ENCODE measurements at regions not wholly inside any gene's neighbourhood (a gene's known extent, or its start where the extent isn't known, plus 50 kb on each side); places are given as distances from the start of the nearest gene placed in this dataset.

DNA sequence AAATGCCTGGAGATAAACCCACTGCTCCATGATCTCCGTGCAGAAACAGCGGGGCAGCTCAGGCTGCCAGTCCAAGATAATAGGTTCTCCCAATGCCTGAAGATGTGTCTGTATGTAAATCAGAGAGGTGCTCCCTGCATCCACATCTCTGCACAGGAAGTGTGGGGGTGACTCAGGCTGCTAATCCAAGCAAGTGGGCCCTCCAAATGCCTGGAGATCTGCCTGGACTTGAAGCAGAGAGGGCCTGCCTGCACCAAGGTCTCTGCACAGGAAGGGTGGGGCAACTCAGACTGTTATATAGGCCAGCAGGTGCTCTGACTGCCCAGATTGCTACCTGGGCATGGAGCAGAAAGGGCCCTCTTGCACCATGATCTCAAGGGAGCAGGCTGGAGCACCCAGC is 504.7 kb downstream of the LRFN5 start:
- TF ChIP-seq, protein P1, sequence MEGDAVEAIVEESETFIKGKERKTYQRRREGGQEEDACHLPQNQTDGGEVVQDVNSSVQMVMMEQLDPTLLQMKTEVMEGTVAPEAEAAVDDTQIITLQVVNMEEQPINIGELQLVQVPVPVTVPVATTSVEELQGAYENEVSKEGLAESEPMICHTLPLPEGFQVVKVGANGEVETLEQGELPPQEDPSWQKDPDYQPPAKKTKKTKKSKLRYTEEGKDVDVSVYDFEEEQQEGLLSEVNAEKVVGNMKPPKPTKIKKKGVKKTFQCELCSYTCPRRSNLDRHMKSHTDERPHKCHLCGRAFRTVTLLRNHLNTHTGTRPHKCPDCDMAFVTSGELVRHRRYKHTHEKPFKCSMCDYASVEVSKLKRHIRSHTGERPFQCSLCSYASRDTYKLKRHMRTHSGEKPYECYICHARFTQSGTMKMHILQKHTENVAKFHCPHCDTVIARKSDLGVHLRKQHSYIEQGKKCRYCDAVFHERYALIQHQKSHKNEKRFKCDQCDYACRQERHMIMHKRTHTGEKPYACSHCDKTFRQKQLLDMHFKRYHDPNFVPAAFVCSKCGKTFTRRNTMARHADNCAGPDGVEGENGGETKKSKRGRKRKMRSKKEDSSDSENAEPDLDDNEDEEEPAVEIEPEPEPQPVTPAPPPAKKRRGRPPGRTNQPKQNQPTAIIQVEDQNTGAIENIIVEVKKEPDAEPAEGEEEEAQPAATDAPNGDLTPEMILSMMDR (conservative IDR thresholded peaks at IDR 0.05; ENCODE audit: low read depth in 2 of 2) = no peak
- no peak for TF ChIP-seq POLR2AphosphoS5 (IDR thresholded peaks at IDR 0.05; ENCODE audit: low read depth)
- TF ChIP-seq, protein P2, sequence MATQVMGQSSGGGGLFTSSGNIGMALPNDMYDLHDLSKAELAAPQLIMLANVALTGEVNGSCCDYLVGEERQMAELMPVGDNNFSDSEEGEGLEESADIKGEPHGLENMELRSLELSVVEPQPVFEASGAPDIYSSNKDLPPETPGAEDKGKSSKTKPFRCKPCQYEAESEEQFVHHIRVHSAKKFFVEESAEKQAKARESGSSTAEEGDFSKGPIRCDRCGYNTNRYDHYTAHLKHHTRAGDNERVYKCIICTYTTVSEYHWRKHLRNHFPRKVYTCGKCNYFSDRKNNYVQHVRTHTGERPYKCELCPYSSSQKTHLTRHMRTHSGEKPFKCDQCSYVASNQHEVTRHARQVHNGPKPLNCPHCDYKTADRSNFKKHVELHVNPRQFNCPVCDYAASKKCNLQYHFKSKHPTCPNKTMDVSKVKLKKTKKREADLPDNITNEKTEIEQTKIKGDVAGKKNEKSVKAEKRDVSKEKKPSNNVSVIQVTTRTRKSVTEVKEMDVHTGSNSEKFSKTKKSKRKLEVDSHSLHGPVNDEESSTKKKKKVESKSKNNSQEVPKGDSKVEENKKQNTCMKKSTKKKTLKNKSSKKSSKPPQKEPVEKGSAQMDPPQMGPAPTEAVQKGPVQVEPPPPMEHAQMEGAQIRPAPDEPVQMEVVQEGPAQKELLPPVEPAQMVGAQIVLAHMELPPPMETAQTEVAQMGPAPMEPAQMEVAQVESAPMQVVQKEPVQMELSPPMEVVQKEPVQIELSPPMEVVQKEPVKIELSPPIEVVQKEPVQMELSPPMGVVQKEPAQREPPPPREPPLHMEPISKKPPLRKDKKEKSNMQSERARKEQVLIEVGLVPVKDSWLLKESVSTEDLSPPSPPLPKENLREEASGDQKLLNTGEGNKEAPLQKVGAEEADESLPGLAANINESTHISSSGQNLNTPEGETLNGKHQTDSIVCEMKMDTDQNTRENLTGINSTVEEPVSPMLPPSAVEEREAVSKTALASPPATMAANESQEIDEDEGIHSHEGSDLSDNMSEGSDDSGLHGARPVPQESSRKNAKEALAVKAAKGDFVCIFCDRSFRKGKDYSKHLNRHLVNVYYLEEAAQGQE (IDR thresholded peaks at IDR 0.05; ENCODE audit: unreplicated experiment) = no peak
- no peak for TF ChIP-seq EZH2 (IDR thresholded peaks at IDR 0.05; ENCODE audit: low read depth, unreplicated experiment)
- no peak for TF ChIP-seq NANOG (IDR thresholded peaks at IDR 0.05; ENCODE audit: borderline replicate concordance)
- TF ChIP-seq EZH2phosphoT487 (IDR thresholded peaks at IDR 0.05; ENCODE audit: unreplicated experiment) = no peak
- TF ChIP-seq ZNF114 (CRISPR knock-in tag; IDR thresholded peaks at IDR 0.05) = no peak
- no peak for TF ChIP-seq ZNF331 (CRISPR knock-in tag; IDR thresholded peaks at IDR 0.05; ENCODE audit: low read depth)
- no peak for TF ChIP-seq CREB1 (CRISPR knock-in tag; IDR thresholded peaks at IDR 0.05; ENCODE audit: low read depth)
- no peak for TF ChIP-seq JUNB (IDR thresholded peaks at IDR 0.05; ENCODE audit: unreplicated experiment)
- TF ChIP-seq, protein P3, sequence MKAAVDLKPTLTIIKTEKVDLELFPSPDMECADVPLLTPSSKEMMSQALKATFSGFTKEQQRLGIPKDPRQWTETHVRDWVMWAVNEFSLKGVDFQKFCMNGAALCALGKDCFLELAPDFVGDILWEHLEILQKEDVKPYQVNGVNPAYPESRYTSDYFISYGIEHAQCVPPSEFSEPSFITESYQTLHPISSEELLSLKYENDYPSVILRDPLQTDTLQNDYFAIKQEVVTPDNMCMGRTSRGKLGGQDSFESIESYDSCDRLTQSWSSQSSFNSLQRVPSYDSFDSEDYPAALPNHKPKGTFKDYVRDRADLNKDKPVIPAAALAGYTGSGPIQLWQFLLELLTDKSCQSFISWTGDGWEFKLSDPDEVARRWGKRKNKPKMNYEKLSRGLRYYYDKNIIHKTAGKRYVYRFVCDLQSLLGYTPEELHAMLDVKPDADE (IDR thresholded peaks at IDR 0.05) = no peak
- TF ChIP-seq STAT1 (IDR thresholded peaks at IDR 0.05; ENCODE audit: unreplicated experiment) = no peak

All from GM23338 (cell line).